HG03378 (cell line): ENCODE measurements at regions not wholly inside any gene's neighbourhood (a gene's known extent, or its start where the extent isn't known, plus 50 kb on each side); places are given as distances from the start of the nearest gene placed in this dataset.

ENCODE experiments used
- ATAC-seq: cut with Tn5 transposase; IDR thresholded peaks from one replicate; pipeline ENCODE4 v1.9.1; 2021; ENCODE audit warnings: mild to moderate bottlenecking, moderate library complexity; ENCODE audit not compliant: unreplicated experiment

DNA sequence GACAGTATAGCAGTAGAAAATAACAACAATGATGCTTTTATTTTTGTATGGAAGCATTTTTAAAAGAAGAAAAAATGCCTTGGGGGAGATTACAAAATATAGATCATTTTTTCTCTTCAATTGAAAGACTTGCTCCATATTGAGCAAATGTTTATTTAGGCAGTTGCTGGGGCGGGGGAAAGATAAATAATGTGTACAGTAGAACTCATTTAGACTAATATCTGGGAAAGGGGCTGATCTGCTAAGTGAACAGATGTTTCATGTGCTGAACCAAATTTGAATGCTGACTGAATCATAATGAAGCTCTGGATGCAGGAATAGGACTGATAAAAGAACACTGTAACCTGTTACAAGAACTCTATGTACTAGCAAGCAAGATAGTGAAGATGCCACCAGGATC is 457.1 kb upstream of the TENM4 start:
- no peak for ATAC-seq

DNA sequence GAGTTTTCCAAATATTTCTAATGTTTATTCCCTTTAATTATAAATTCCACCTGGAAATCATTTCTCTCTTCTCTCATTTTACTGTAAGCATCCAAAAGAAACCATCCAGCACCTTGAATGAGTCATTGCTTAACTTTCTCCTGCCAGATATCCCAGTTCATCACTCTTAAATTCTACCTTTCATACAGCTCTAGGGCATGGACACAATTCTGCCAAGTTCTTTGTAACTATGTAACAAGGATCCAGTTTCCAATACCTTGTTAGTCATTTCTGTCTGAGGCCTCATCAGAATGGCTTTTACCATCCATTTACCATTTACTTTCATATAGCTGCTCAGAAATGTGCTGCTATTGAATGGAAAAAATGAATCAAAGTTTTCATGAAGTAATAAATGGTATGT is 455.4 kb upstream of the TENM4 start:
- ATAC-seq = no peak

DNA sequence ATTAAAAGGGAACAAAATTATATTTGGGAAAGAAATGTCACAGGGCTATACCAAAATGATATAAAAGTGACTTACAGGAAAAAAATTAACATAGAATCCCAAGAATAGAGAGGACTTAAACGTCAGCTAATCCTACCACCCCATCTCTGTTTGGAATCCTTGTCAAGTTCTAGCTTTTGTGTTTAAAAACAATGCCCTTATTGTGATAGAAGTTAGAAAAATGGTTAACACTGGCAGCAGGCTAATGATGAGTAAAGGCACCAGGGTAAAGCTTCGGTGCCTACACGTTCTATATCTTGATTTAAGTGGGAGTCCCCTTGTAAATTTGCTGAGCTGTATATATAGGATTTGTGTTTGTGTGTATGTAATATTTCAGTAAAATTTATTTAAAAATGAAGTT is 453.3 kb upstream of the TENM4 start:
- ATAC-seq = no peak

DNA sequence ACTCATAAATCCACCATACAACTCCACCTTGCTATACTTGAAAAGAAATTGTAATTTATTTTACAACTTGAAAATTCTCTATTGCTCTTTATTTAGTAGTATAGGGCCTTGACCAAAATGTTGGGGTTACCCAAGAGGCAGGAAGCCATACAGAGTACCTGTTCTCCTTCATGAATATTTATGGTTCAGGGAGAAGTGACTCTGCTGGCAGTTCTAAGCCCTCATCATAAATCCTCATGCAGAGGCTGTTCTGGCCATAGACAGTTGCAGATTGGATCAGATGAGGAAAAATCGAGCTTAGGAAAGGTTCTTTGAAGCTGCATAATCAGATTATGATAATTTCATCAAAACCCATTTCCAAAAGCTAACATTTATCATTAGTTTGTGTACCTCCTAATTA is 449.4 kb upstream of the TENM4 start:
- ATAC-seq = no peak

DNA sequence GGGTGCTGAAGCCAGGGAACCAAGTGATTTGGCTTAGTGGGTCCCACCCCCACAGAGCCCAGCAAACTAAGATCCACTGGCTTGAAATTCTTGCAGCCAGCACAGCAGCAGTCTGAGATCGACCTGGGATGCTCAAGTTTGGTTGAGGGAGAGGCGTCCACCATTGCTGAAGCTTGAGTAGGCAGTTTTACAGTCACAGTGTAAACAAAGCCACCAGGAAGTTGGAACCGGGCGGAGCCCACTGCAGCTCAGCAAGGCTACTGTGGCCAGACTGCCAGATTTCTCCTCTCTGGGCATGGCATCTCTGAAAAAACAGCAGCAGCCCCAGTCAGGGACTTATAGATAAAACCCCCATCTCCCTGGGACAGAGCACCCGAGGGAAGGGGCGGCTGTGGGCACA is 424.1 kb upstream of the TENM4 start:
- ATAC-seq = no peak

DNA sequence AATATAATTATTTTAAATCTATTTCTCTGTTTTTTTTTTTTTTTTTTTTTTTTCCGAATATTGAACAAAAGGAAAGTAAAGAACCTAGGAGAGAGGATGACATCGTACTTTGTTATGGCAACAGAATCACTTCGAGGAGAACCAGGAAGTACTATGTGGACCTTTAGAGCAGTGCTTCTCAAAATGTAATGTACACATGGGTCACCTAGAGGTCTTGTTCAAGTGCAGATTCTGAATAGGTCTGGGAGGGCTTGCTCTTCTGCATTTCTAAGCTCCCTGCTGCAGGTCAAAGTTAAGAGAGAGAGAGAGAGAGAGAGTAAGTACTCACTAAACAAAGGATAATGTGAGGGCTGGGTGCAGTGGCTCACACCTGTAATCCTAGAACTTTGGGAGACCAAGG is 419.5 kb upstream of the TENM4 start:
- ATAC-seq = no peak

DNA sequence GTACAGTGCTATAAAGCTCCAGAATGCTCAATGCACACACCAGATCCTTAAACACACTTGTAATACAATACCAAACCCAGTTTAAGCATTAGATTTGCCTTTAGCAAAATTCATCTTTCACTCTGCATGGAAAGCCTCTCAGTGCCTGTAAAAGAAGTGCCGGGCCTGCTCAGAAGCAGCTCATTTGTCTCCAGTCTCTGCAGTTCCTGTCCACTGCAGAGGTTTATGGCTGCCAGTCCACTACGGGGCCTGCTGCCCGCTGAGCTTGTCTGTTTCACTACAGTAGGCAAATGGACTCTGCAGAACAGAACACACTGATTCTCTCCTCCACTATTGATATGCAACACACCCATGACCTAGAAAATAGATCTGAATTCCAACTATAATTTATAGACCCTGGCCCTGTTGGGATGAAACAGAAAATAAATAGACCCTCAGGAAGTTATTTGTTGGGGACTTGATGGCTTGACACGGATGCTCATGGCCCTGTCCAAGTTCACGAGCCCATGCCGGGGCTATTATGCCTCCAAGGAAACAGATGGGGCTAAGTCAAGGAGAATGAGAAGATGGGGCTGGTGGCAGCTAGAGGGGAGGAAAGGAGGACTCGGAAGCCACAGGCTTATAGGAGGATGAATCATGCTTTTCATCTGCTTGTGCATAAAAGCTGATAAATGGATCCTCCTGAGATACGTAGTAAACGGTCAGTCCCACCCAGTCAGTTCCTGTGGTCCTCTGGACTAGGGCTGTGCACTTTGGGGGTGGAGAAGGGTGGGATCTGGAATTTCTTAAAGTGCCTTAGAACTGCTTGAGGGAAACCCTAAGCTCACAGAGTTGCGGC is 416.8 kb upstream of the TENM4 start:
- no peak for ATAC-seq

DNA sequence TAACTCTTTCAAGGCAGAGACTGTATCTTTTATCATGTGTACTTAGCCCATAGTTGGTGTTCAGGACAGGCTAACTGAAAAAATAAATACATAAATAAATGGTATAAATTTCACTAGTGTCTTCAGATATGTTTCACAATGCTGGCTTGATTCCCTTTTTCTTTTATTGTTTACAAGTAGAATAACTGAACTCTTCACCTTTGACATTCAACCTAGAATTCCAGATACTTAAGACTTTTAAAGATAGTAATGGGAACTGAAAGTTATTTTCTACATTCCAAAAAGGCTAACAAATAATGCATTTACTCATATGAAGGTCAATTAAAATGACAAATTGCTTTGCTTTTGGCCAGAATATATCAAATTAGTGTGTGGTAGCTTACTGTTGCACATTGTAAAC is 411.3 kb upstream of the TENM4 start:
- ATAC-seq = no peak

DNA sequence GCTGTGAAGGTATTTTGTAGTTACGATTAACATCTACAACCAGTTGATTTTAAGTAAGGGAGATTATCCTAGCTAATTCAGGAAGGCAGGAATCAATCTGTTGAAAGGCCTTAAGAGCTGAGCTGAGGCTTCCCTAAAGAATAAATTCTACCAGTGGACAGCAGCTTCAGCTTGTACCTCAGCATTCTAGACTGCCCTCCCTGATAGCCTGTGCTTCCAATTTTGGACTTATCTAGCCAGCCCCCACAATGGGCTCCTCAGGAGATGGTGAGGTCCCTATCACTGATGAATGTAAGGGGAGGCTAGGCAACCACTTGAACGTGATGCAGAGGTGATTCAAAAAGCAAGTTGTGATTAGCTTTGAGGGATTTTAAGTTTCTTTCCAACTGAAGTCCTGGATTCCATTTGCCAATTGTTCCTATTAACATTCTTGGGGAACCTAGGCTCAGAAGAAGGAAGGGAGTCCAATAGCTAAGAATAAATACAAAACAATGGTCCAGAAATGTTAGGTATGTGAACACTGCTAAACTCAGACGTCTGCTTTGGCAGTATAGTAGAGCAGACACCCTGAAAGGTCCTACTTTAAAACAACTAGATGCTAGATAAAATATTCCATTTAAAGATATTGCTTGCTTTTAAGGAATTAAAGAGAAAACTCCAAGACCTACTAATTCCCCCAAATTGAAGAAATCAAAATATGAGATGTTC is 404.3 kb upstream of the TENM4 start:
- ATAC-seq = no peak

DNA sequence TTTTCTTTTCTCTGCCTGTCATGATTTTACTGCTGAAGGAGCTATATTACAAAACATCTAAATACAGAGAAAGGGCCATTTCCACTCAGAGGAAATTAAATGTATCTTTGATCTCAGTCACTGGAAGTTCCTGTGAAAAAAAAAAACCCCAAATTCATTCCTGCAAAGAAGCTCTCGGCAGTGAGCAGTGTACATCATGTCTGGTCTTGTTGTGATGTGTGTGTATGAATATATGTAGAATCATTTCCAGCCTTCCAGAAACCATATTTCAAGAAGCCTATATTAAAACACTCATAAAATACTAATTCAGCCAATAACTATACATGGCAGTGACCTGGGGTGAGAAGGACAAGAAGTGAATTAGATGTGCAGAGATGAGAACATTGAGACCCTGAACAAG is 393.2 kb upstream of the TENM4 start:
- ATAC-seq = no peak

DNA sequence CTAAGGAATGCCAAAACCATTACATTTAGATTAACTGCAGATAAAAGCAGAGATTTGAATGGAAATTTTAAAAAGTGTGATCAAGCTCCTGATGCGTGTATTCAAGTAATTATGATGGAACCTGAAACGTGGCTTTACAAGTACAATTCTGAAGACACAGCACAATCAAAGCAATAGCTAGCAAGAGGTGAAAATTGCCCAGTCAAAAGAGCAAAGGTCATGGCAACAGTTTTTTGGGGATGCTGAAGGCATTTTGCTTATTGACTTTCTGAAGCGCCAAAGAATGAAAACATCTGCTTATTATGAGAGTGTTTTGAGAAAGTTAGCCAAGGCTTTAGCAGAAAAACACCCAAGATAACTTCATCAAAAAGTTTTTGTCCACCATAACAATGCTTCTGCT is 389.6 kb upstream of the TENM4 start:
- ATAC-seq = no peak

DNA sequence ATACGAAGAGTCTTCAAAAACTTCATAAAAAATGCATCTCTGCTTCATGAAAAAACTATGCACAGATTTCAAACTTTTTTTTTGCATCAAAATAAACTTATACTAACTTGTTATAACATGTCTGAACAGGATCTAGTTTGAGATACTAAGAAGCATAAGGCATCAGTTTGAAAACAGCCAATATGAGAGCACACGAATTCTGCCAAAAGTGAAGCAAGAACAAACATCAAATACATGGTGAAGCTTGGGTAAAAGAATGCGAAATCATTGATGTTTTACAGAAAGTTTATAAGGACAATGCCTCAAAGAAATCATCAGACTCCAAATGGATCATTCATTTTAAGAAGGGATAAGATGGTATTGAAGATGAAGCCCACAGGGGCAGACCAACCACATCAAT is 389.1 kb upstream of the TENM4 start:
- no peak for ATAC-seq

DNA sequence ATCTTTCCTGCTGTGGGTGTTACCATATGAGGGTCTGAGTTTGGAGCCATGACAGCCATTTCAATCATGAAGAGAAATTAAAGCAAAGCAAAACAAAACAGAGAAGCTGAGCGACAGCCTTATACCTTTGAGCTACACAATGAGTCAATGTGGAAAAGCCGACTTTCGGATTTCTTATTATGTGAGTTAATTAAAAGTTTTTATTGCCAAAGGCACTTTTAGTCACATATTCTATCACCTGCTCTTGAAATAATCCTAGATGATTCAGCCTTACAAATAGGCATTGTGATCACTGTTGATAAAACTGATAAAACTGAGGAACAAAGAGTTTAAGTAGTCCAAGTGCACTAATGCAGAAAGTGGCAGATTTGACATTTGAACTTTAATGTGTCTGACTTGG is 381.9 kb upstream of the TENM4 start:
- no peak for ATAC-seq

DNA sequence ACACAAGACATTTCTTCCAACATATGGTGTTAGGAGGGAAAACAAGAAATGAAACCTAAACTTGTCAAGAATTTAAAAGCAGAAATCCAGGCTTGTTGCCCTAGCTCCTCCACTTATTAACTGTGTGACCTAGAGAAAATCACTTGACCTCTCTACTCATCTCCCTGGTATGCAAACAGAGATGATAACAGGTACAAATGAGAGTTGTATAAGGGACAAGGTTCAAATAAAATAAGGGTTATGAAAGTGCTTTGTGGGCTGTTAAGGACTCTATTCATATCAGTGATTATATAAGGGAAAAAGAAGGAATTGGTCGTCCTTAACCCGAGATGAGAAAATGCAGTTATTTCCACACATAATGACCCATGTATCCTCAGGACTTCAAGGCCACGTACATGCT is 372.7 kb upstream of the TENM4 start:
- ATAC-seq = no peak

DNA sequence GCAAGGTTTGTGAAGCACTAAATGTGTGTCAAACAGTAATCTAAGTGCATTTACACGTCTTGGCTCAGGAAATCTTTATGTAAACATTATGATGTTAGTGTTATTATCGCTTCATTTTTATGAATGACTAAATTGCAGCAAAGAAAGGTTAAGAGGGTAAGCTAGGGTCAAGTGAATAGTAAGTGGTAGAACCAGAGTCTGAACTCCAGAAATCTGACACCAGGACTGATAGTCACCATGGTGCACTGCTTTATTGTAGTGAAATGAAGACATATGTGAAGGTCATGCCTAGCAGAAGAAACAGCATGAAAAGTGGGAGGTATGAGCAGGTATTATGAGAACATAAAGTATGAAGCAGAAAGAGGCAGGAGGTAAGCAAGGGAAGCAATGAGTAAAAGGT is 368.7 kb upstream of the TENM4 start:
- ATAC-seq = no peak

DNA sequence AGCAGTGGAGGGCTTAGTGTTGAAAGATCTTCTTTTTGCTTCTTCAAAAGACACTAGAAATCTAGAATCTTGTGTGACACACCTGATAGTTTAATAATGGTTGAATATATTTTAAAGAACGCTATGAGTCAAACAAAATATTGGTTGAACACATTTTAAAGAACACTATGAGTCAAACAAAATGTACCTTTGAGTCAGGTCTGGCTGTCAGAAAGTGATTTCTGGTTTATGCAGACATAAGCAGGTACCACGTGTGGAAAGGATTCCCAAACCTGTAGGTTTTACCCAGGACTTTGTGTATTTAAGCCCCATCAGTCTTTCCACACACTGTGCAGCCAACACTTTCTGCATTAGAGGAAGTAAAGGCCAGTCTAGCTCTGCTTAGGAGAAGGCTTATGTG is 366.7 kb upstream of the TENM4 start:
- ATAC-seq = no peak

DNA sequence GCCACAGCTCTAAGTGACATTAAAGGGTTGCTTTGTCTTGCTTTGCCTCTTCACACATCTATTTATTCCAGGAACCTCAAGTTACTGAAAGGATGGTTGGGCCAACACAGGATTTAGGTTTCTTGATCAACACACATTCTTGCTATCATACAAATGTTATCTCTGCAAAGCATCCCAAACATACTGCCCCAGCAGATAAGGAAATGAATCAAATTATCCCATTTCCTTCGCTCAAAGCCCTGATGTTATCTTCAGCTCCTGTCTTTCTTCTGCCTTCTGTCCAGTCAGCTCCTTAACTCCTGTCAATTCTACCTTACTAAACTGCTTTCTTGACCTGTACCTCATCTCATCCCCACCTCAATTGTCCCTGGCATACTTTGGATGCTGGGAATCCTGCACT is 355.9 kb upstream of the TENM4 start:
- ATAC-seq = no peak

DNA sequence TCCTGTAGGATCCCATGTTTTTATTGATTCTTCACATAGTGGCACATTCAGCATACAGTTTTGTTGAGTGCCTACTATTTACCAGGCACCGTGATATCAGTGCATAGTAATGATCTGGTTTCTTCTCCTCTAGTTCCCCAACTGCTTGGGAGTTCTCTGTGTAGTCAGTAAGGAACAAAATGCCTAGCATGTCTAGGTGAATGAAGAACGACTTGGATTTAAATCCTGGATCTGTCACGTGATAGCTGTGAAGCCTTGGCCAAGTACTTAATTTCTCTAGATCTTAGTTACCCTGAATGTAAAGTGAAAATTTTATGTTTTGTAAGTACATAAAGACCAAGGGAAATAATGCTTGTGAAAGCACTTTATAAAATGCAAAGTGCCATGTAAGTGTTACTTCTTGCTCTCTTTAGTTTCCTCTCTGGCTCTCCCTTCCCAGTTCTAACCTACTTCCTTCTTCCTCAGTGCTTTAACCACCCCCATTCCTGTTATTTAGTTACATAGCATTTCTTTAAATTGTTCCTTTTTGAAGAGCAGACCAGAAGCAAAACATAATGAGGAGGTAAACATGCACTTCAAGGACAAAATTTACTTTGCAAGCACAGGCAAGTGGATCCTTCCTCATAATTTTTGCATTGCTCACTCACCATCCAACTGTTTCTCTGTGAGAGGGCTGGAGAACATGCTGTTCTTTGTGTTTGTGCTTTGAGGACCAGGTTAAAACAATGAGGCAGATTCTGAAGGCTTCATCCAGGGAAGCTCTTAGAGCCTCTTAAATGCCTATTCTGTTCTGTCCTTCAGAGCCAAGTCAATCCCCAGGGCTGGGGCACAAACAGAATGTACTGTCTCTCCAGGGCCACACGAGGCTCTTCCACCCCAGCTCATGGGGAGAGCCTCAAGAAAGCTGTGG is 353.9 kb upstream of the TENM4 start:
- no peak for ATAC-seq

DNA sequence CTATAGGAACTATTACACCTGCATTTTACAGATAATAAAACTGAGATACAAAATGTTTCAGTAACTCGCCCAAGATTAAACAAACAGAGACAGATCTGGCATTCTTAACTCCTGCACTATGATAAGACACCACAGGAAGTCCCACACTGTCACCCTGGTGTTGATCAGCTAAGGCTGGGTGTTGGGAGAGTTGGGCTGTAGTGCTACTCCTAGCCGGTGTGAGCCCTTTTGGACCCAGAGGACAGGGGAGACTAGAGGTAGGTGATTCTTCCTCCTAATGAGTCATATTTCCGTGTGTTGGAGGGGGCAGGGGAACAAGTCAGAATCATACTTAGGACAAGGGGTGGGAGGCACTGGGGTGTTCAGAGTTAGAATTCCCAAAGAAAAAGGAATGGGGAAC is 353.2 kb upstream of the TENM4 start:
- no peak for ATAC-seq

DNA sequence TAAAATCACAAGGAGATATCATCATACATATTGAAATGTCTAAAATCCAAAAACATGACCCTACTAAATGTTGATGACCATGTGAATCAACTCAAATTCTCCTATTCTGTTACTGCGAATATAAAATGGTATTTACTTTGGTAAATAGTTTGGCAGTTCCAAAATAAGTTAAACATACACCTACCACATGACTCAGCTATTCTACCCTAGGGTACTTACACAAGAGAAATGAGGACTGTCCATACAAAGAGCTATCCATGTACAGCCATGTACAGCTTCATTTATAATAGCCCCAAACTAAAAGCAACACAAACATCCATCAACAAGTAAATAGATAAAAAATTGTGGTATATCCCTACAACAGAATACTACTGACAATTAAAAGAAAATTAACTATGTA is 346.1 kb upstream of the TENM4 start:
- no peak for ATAC-seq

DNA sequence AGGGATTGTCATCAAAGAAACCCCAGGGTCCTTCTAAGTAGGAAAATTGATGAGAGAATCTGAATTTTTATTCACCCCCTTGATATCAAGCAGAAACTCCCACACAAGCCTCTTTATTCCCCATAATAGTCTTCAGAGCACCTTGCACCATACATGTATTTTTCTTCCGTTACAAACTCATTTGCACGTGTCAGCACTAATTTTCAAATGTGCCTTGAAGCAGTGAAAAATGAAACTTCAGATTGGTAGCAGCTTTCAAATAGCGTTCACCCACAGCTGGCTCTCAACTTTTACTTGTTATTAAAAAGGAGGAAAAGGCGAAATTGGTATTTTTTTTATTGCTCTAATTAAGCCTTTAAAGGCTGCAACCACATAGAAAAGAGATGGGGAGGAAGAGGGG is 343.0 kb upstream of the TENM4 start:
- no peak for ATAC-seq

DNA sequence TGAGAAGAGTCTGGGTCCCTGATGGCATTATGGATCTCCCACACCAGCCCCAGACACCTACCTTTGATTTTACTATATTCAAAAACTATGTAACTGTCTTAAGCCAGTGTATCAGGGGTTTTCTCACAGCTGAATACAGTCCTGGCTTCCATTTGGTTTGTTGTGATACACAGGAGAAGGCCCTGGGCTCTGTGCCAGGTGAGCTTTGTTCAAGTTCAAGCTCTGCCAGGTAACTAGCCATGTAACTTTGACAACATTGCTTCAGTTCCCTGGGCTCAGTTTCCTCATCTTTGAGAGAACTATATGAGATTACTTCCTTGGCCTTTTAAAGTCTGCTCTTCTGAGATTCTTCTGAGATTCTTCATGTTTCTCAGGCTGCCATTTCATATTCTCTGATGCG is 327.5 kb upstream of the TENM4 start:
- no peak for ATAC-seq
